NCI-H187 (cell line): ENCODE measurements at regions not wholly inside any gene's neighbourhood (a gene's known extent, or its start where the extent isn't known, plus 50 kb on each side); places are given as distances from the start of the nearest gene placed in this dataset.
A peak's percentile ranks its signal among the peaks of the same experiment; 100 is the strongest.

Experiments used
- DNase-seq, 2 experiments: peaks; one replicate each; lab custom pipeline; 2025; lab: John Stamatoyannopoulos, UW

DNA sequence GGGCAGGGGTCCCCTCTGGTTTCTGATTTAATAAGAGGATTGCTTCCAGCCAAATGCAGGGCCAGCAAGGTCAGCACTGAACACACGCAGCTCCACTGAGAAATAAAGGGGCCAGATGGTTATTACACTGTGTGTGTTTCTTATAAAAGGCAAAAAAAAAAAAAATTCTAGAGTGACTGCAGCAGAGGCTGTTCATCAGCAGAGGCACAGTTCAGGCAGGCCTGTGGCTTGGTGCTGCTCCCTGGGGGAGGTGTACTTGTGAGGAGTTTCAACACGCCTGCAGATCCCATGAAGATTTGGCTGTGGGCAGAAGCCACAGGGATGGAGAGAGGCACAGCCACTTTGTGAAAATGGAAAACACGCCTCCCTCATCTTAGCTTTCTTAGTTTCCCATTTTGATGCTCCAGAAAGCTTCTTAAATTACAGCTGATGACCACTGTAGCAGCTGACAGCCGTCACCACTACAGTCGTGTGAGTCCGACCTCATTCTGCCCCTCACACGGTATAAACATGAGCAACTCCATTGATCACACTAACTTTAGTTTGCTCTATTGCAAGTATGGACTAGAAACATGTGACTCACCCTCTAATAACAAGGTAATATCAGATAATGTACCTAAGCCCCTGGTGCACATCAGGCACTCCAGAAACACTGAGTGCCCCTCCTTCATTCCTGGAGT lies 726.5 kb upstream of the RAB6C start:
- DNase-seq: no peak

DNA sequence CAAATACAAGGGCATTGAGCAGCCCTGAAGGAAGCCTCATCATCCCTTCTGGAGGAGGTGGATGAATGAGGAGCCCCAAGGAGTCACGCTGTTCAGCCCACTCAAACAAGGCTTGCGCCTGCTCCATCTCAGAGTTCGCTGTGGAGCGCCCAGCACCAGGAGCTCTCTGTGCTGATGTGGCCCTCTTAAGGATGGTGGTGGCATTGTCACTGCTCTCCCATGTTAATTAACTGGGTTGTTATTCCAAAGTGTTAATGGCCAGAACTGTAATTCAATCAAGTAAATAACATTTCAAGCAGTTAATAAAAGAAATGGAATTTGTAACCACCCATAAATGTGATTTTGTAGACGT lies 726.0 kb upstream of the RAB6C start:
- DNase-seq: no peak

- DNase-seq: no peak
These were observed 724.7 kb upstream of the RAB6C start for GRCh38 chr2:129254718-129255117.

- DNase-seq: no peak
These were observed 723.7 kb upstream of the RAB6C start for GRCh38 chr2:129255610-129256313.

DNA sequence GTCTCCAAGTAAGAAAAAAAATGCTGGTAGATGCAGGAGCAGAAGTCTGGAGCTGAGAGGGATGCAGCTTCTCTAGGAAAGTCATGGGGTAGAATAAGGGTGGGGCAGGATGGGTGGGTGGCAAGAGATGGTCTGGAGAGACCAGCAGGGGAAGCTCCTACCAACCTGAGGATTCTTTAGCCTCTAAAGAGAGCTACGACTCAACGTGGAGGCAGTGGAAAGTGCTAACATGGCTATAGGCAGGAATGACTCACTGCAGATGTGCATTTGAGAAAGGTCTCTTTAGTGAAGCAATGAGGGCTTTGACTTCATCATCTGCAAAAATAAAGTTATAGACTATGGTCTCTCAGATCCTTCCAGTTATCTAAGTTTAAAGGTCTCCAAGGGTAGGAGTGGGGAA lies 722.8 kb upstream of the RAB6C start:
- no peak for DNase-seq

GRCh38 chr2:129262934-129263333 lies 716.5 kb upstream of the RAB6C start:
- DNase-seq: no peak

GRCh38 chr2:129263939-129264338 lies 715.5 kb upstream of the RAB6C start:
- no peak for DNase-seq

DNA sequence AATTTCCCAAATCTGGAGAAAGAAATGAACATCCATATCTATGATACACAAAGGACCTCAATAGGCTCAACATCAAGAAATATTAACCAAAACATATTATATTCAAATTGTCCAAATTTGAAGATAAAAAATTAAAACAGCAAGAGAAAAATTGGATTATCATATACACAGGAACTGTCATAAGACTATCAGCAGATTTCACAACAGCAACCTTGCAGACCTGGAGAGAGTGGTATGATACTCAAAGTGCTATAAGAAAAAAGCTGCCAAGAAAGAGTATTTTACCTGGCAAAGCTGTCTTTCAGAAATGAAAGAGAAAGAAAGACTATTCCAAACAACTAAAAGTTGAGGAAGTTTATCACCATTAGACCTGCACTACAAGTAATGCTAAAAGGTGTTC lies 711.9 kb upstream of the RAB6C start:
- no peak for DNase-seq

- DNase-seq: no peak
These were observed 706.0 kb upstream of the RAB6C start for GRCh38 chr2:129273266-129274037.

DNA sequence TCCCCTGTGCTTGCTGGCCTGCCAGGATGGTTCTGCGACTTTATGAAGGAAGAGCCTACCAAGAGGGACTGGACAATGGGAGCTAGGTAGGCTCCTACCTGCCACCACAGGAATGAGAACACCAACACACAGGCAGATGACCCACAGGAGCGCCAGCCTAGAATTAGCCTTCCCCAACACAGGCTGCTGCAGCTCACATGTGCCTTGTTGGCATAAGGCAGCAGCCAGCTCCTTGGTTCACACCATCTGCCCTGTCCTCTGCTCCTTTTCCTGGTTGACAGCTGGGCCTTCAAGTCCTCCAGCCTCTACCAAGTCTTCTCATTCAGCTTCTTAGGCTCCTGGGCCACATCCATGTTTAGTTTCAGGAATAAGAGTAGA lies 705.4 kb upstream of the RAB6C start:
- DNase-seq: no peak

DNA sequence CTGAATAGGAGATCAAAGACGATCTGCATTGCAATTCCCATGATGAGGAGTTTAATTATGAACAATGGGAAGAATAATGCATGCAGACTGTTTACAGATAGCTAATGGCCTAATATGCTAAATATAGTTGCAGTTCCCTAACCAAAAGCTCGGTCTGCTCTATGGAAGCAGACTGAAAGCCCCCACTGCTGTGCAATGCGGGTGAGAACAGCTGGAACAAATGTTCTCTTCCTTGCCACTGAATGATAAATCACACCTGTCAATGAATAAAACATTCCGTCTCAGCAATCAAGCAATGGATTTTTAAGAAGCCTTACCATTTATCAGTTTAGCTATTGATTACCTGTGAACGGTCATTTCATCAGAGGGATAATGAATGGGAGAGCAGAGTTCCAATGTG lies 704.5 kb upstream of the RAB6C start:
- no peak for DNase-seq

GRCh38 chr2:129275706-129276105 lies 703.8 kb upstream of the RAB6C start:
- DNase-seq: no peak

DNA sequence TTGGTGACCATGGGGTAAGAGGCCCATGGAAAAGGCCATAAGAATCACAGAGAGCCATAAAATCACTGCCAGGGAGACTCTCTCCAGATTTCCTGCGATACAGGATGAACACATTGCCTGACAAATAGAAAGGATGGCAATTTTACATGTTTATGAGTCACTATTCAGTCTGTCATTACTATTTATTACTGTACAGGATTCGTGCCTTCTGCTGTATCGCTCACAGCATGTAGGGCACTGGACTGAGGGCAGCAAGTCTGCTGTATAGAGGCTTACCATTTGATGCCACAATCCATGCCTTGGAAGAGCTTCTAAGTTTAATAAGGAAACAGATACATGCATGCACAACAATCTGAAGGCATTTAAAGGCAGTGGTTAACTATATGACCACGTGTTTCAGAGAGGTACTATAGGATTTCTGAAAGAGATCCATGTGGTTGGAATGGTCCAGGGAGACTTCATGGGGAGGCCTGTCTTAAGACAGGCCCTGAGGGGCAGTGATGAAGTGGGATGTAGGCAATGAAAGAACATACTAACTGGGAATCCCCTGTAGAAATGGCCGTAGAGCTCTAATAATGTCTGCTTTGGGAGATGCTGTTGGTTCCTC lies 702.4 kb upstream of the RAB6C start:
- no peak for DNase-seq

GRCh38 chr2:129277585-129277981 lies 701.9 kb upstream of the RAB6C start:
- DNase-seq: no peak

DNA sequence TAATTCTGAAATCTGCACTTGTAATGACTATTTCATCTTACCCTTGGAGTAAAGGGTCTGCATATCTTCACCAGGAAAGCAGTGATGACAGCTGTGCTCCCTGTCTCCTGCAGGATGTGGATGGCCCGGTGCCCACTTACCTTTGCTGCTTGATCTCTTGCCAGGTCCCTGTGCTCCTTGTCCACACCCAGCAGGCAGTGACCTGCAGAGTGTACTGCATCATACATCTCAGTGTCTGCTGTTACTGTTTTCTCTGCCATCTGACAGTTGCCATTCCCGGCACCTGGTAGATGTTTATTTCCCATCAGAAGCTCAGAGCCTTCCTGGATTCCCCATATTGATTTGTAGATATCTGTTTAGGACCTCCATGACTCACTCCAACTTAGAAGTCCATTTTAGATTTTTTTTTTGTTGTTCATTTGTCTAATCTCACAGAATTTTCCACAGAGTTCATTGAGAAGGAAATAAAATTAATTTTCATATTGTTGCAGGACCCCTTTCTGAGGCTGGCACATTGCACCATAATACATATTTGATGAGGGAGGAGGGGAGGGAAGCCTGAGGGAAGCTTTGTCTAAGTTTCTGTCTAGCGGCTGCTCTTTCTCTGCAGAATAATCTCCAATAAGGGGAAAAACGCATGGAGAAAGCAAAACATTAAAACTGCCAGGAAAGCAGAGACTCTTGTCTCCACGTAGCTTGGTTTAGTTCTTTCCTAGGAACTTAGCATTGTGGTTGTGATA lies 697.5 kb upstream of the RAB6C start:
- no peak for DNase-seq

- no peak for DNase-seq
These were observed 694.5 kb upstream of the RAB6C start for GRCh38 chr2:129285012-129285411.

- DNase-seq: no peak
These were observed 686.1 kb upstream of the RAB6C start for GRCh38 chr2:129293326-129293725.

DNA sequence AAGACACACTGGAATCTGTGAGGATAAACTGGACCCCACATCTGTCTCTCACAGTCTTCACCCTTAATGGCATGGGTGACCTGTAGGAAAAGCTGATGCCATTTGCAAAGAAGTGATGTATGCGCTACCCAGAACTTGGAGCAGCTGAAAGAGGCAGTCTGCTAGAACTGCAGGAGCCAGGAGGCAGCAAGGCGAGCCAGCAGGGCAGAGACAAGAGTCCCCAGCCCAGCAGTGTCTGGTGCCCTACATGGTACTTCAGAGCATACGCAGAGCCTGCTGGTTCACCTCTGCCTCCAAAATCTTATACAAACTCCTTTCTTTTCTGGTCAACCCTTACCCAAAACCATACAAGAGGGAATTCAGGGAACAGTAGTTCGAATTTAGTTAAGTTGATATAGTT lies 683.1 kb upstream of the RAB6C start:
- no peak for DNase-seq

GRCh38 chr2:129296806-129297205 lies 682.7 kb upstream of the RAB6C start:
- peak in 1 of 2 experiments; percentile 1 for DNase-seq

DNA sequence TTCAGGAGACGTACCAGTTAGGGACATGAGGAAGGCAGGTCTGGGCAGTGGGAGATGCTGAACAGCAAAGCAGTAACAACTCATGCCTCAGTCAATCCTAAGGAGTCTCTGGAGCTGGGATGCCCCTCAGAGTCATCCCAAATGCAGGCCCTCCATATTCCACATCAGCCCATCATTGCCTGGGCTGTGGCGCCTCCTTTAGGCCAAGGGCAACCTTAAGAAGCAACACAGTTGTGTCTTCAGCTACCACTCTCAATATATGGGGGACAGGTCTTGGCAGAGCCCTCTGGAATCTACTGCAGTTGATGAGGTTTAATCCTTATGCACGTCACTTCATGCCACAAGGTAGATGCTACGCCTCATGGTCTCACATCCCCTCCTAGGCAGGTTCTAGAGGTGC lies 682.0 kb upstream of the RAB6C start:
- DNase-seq: no peak

GRCh38 chr2:129299338-129299737 lies 680.1 kb upstream of the RAB6C start:
- DNase-seq: no peak

- DNase-seq: no peak
These were observed 679.7 kb upstream of the RAB6C start for GRCh38 chr2:129299756-129300155.
